H1 (cell line): ENCODE measurements at regions not wholly inside any gene's neighbourhood (a gene's known extent, or its start where the extent isn't known, plus 50 kb on each side); places are given as distances from the start of the nearest gene placed in this dataset.

ENCODE experiments used
- CTCF ChIP-seq, 3 experiments: IDR thresholded peaks; 1 replicate in 2 of 3; 2 replicates in 1 of 3; pipeline versions ENCODE4 v1.5.1 to v1.6.1; 2011; ENCODE audit warnings: low read length in 3 of 3, mild to moderate bottlenecking in 3 of 3, inconsistent platforms in 2 of 3, low read depth in 1 of 3, moderate library complexity in 1 of 3; ENCODE audit not compliant: insufficient read depth in 1 of 3; ENCODE audit errors: control extremely low read depth in 1 of 3
- E2F6 ChIP-seq: IDR thresholded peaks from 2 replicates; pipeline ENCODE4 v1.6.1; 2012; ENCODE audit warnings: inconsistent platforms
- EP300 ChIP-seq, 2 experiments: IDR thresholded peaks; 1 replicate in 1 of 2; 2 replicates in 1 of 2; pipeline ENCODE4 v1.6.1; 2011 to 2012; ENCODE audit warnings: low read depth in 2 of 2, low read length in 2 of 2, mild to moderate bottlenecking in 2 of 2, borderline replicate concordance in 1 of 2, inconsistent platforms in 1 of 2, moderate library complexity in 1 of 2
- EZH2 ChIP-seq: fragments of 200-600 bp; sonication (generic); IDR thresholded peaks from 2 replicates; pipeline ENCODE4 v1.7.1; 2012; ENCODE audit warnings: low read depth, mild to moderate bottlenecking, moderate library complexity, low read length, inconsistent platforms; ENCODE audit not compliant: severe bottlenecking
- HDAC2 ChIP-seq, 2 experiments: fragments of 300-600 bp in 1 of 2; sonication (generic) in 1 of 2; IDR thresholded peaks; 2 replicates each; pipeline ENCODE4 v1.6.1; 2011 to 2012; ENCODE audit warnings: low read depth in 2 of 2, low read length in 2 of 2, mild to moderate bottlenecking in 2 of 2, moderate library complexity in 2 of 2, borderline replicate concordance in 1 of 2, inconsistent platforms in 1 of 2
- JUND ChIP-seq: IDR thresholded peaks from 2 replicates; pipeline ENCODE4 v1.6.1; 2011; ENCODE audit warnings: mild to moderate bottlenecking, improper control_type of control experiment, low read length
- MAFK ChIP-seq: IDR thresholded peaks from 2 replicates; pipeline ENCODE4 v1.6.1; 2012; ENCODE audit warnings: low read depth, mild to moderate bottlenecking, improper control_type of control experiment, low read length
- POLR2A ChIP-seq, 2 experiments: IDR thresholded peaks; 1 replicate in 1 of 2; 2 replicates in 1 of 2; pipeline ENCODE4 v1.6.1; 2011; ENCODE audit warnings: low read depth in 2 of 2, low read length in 2 of 2, mild to moderate bottlenecking in 2 of 2; ENCODE audit errors: control extremely low read depth in 1 of 2
- POLR2AphosphoS5 ChIP-seq: IDR thresholded peaks from 2 replicates; pipeline ENCODE4 v1.6.1; 2011; ENCODE audit warnings: low read depth, low read length
- POU5F1 ChIP-seq: IDR thresholded peaks from 2 replicates; pipeline ENCODE4 v1.6.1; 2011; ENCODE audit warnings: low read depth, mild to moderate bottlenecking, low read length, moderate library complexity
- SP2 ChIP-seq: IDR thresholded peaks from 2 replicates; pipeline ENCODE4 v1.6.1; 2012; ENCODE audit warnings: mild to moderate bottlenecking, low read length, inconsistent platforms
- SUZ12 ChIP-seq: fragments of 200-600 bp; sonication (generic); IDR thresholded peaks from 2 replicates; pipeline ENCODE4 v1.6.1; 2012; ENCODE audit warnings: mild to moderate bottlenecking, inconsistent platforms, low read length, moderate library complexity, mixed read lengths

DNA sequence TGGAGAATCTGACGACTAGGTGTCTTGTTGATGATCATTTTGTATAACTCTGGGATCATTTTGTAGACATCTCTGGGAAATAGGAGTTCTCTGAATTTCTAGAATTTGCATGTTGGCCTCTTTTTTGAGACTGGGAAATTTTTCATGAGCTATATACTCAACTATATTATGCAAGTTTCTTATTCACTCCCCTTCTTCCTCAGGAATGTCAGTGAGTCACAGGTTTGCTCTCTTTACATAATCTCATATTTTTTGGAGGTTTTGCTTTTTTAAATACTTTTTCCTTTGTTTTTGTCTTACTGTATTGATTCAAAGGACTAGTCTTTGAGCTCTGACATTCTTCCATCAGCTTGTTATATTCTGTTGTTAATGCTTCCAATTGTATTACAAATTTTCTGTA, 1324.2 kb downstream of the TECRL start:
- TF ChIP-seq MAFK (no peak), CTCF (IDR thresholded peaks at IDR 0.05; ENCODE audit: control extremely low read depth in 1 of 3, insufficient read depth in 1 of 3, low read depth in 1 of 3, low read length in 3 of 3) (no peak), POLR2A (IDR thresholded peaks at IDR 0.05; ENCODE audit: control extremely low read depth in 1 of 2, low read depth in 2 of 2, low read length in 2 of 2) (no peak), POU5F1 (no peak), JUND (no peak), EP300 (IDR thresholded peaks at IDR 0.05; ENCODE audit: borderline replicate concordance in 1 of 2, low read depth in 2 of 2, low read length in 2 of 2) (no peak), POLR2AphosphoS5 (no peak), HDAC2 (IDR thresholded peaks at IDR 0.05; ENCODE audit: borderline replicate concordance in 1 of 2, low read depth in 2 of 2, low read length in 2 of 2) (no peak), SUZ12 (no peak), E2F6 (no peak), SP2 (no peak), EZH2 (no peak)
